DND-41 (cell line): ENCODE measurements at regions not wholly inside any gene's neighbourhood (a gene's known extent, or its start where the extent isn't known, plus 50 kb on each side); places are given as distances from the start of the nearest gene placed in this dataset.

Experiments
- EZH2 ChIP-seq: IDR thresholded peaks from 3 replicates; pipeline ENCODE4 v1.6.1; 2012; ENCODE audit warnings: borderline replicate concordance, low read depth, mild to moderate bottlenecking, moderate library complexity, low read length, inconsistent platforms; ENCODE audit not compliant: severe bottlenecking
- TF ChIP-seq, protein P1 (sequence below): IDR thresholded peaks from 2 replicates; pipeline ENCODE4 v1.5.1; 2012; ENCODE audit warnings: borderline replicate concordance, low read length, moderate library complexity, mild to moderate bottlenecking; ENCODE audit not compliant: poor library complexity, severe bottlenecking; ENCODE audit errors: extremely low read depth

DNA sequence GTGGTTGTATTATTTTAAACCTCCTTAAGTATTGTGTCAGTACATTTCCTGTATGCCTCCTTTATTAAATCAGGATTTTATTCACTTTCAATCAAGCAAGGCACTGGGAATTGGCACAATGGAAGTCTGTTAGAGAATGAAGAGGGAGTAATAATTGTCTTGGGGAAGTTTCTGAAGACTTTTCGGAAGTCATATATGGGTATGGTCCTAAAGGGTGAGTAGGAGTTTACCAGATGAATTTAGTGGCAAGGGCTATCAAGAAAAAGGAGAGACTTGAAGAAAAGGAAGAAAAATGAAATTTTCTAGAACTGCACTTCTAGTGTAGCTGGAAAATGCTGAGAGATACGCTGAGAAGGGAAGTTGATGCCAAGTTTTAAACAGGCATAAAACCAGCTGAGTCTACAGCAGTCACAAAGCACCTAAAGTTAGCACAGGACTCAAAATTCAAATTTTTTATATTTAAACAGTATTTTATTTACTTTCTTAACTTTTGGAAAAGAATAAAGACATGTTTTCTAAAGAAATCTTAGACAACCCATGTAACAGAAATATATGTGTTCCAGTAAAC is 184.9 kb downstream of the SMC2 start:
- TF ChIP-seq, protein P1, sequence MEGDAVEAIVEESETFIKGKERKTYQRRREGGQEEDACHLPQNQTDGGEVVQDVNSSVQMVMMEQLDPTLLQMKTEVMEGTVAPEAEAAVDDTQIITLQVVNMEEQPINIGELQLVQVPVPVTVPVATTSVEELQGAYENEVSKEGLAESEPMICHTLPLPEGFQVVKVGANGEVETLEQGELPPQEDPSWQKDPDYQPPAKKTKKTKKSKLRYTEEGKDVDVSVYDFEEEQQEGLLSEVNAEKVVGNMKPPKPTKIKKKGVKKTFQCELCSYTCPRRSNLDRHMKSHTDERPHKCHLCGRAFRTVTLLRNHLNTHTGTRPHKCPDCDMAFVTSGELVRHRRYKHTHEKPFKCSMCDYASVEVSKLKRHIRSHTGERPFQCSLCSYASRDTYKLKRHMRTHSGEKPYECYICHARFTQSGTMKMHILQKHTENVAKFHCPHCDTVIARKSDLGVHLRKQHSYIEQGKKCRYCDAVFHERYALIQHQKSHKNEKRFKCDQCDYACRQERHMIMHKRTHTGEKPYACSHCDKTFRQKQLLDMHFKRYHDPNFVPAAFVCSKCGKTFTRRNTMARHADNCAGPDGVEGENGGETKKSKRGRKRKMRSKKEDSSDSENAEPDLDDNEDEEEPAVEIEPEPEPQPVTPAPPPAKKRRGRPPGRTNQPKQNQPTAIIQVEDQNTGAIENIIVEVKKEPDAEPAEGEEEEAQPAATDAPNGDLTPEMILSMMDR, result no peak
- no peak for TF ChIP-seq EZH2
